OCI-LY1 (cell line): ENCODE measurements at regions not wholly inside any gene's neighbourhood (a gene's known extent, or its start where the extent isn't known, plus 50 kb on each side); places are given as distances from the start of the nearest gene placed in this dataset.

Experiments used
- CTCF ChIP-seq: fragments of 200-600 bp; sonication (generic), shearing (Covaris generic); IDR thresholded peaks from 2 replicates; pipeline ENCODE4 v1.5.1; 2017; ENCODE audit warnings: mild to moderate bottlenecking, antibody characterized with exemption, low read length, moderate library complexity, mixed read lengths
- EZH2 ChIP-seq: fragments of 200-600 bp; sonication (generic), shearing (Covaris generic); IDR thresholded peaks from 2 replicates; pipeline ENCODE4 v1.8.0; 2017; ENCODE audit warnings: borderline replicate concordance, mixed run types, mild to moderate bottlenecking, antibody characterized with exemption, low read length, moderate library complexity, mixed read lengths

GRCh38 chr13:80585531-80585930 lies 244.6 kb upstream of the SPRY2 start:
- TF ChIP-seq CTCF (no peak), EZH2 (no peak)
